IgD-negative memory B cell (primary cell): ENCODE measurements at regions not wholly inside any gene's neighbourhood (a gene's known extent, or its start where the extent isn't known, plus 50 kb on each side); places are given as distances from the start of the nearest gene placed in this dataset.

Source experiments
- H3K27ac Mint-ChIP-seq, 3 donors: one replicate each; pipeline ENCODE4 v1.8.0; 2020 to 2022; ENCODE audit warnings: mild to moderate bottlenecking in 3 of 3, mixed read lengths in 3 of 3, moderate library complexity in 1 of 3
- H3K27me3 Mint-ChIP-seq: one replicate; pipeline ENCODE4 v1.8.0; 2021; ENCODE audit warnings: mixed read lengths
- H3K36me3 Mint-ChIP-seq: one replicate; pipeline ENCODE4 v1.8.0; 2020; ENCODE audit warnings: mild to moderate bottlenecking, mixed read lengths
- H3K4me1 Mint-ChIP-seq, 3 donors: one replicate each; pipeline ENCODE4 v1.8.0; 2020 to 2022; ENCODE audit warnings: mixed read lengths in 3 of 3, mild to moderate bottlenecking in 1 of 3
- H3K4me3 Mint-ChIP-seq, 4 donors: one replicate each; pipeline ENCODE4 v1.8.0; 2020 to 2022; ENCODE audit warnings: mild to moderate bottlenecking in 4 of 4, mixed read lengths in 4 of 4, moderate library complexity in 3 of 4
- H3K9me3 Mint-ChIP-seq, 3 donors: one replicate each; pipeline ENCODE4 v1.8.0; 2020 to 2021; ENCODE audit warnings: mixed read lengths in 3 of 3, mild to moderate bottlenecking in 1 of 3

DNA sequence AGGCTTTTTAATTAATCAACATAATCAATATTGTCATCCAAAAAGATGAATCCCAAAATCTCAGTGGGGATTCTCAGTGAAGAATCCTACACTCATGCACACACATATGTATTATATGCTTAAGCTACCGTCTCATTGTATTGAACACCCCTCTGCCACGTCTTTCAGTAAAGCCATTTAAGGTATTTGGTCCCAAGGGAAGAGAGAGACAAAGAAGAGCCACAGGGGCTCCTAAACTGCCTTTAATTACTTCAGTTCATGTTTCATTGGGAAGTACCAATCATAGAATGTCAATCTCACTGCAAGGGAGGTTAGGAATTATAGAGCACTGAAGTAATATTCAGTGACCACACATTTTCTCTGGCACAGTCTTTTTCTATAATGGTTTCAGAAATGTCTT, 388.6 kb upstream of the NEGR1 start:
- Mint-ChIP-seq H3K4me3 (no peak overlapping the region), H3K9me3 (peaks cover 0 to 9% (median 4%) of the 10 kb centered on the region in 3 donors), H3K36me3 (no peaks in the 10 kb centered on the region), H3K27me3 (no peaks in the 10 kb centered on the region), H3K27ac (no peak overlapping the region), H3K4me1 (no peaks in the 10 kb centered on the region)

- no peak overlapping the region for H3K27ac Mint-ChIP-seq
- H3K27me3 Mint-ChIP-seq: no peaks in the 10 kb centered on the region
- no peaks in the 10 kb centered on the region for H3K36me3 Mint-ChIP-seq
- no peaks in the 10 kb centered on the region for H3K4me1 Mint-ChIP-seq
- H3K4me3 Mint-ChIP-seq: no peak overlapping the region
- peaks cover 4 to 14% (median 4%) of the 10 kb centered on the region in 3 donors for H3K9me3 Mint-ChIP-seq
These were observed 380.6 kb upstream of the NEGR1 start for GRCh38 chr1:72662918-72663317.

DNA sequence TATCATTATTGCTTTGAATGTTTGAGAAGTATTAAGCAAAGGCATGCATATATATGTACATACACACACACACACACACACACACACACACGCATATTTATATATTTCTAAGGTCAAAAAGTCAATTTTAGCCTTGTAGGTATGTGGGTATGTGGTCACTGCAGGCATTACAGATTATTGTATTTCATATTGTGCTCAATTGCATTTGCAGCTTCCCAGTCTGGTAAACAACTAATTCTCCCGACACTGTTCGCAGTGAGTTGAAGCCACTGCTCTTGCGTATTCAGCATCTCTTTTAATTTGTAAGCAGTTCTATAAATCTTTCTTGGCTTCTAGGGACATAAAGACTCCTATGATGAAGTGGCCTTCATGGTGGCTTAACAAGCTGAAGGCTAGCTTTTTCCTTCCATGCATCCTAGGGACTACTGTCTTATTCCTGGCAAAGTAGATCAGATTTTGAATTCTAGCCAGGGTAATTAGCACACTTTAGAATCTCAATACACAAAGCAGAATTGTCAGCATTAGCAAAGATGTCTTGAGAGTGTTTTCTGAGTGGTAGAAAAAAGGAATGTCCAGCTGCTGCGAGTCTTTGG, 368.6 kb upstream of the NEGR1 start:
- H3K4me3 Mint-ChIP-seq: no peak overlapping the region
- peaks cover 0 to 6% (median 2%) of the 10 kb centered on the region in 3 donors for H3K9me3 Mint-ChIP-seq
- peaks cover 0 to 1% (median 0%) of the 10 kb centered on the region in 3 donors for H3K4me1 Mint-ChIP-seq
- H3K27me3 Mint-ChIP-seq: no peaks in the 10 kb centered on the region
- H3K27ac Mint-ChIP-seq: no peak overlapping the region
- H3K36me3 Mint-ChIP-seq: no peaks in the 10 kb centered on the region

- Mint-ChIP-seq H3K36me3 (no peaks in the 10 kb centered on the region), H3K27ac (no peak overlapping the region), H3K9me3 (peaks cover 0 to 6% (median 2%) of the 10 kb centered on the region in 3 donors), H3K4me1 (peaks cover 0 to 1% (median 0%) of the 10 kb centered on the region in 3 donors), H3K4me3 (no peak overlapping the region), H3K27me3 (no peaks in the 10 kb centered on the region)
These were observed 367.7 kb upstream of the NEGR1 start for GRCh38 chr1:72649991-72650390.

DNA sequence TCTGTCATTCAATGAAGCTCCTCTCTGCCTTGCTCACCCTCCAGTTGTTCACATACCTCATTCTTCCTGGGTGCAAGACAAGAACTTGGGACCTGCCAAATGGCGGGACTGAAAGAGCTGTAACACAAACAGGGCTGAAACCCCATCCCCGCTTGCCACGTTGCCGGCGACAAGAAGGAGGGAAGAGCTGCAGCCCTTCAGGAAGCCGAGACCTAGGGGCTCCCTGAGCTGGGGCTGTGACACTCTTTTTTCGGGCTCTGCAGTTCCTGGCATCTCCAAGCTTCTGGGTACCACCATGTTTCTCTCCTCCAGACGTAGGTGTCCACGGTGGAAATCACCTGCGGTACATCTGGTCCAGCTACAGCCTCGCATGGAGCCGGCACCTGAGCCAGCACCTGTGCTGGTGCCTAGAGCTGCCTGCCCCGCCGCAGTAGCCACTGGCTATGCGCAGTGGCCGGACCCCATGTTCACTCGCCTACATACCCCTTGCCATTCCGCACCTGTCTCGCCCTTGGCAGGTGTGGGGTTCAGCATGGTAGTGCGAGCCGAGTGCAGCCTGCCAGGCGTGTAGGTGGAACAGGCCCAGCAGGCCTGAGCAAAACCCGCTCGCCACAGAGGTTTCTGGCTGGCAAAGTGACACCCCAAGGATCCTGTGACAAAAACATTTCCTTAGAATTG, 367.0 kb upstream of the NEGR1 start:
- Mint-ChIP-seq H3K27me3 (no peaks in the 10 kb centered on the region), H3K4me3 (peak overlapping the region in 1 of 4 donors; percentile 21), H3K27ac (no peak overlapping the region), H3K9me3 (peaks cover 0 to 9% (median 2%) of the 10 kb centered on the region in 3 donors), H3K36me3 (no peaks in the 10 kb centered on the region), H3K4me1 (peaks cover 0 to 1% (median 0%) of the 10 kb centered on the region in 3 donors)

DNA sequence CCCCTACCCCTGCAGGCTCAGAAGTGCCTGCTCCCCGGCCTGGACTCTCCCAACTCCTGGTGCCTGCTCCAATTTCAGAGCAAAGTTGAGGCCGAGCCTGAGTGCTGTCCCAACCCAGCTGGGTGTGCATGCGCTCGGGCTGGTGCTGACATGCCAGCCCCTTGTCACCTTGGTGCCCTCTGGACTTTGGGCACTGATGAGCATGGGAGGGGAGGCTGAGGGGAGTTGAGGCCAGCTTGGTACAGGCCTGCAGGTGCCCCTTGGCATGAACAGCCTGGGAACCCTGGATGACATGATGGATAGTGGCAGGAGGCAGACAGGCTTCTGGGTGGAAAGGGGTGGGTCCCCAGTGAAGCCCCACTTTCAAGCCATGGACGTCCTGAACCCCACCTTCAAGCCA, 366.1 kb upstream of the NEGR1 start:
- Mint-ChIP-seq H3K27me3 (no peaks in the 10 kb centered on the region), H3K9me3 (peaks cover 0 to 11% (median 2%) of the 10 kb centered on the region in 3 donors), H3K36me3 (no peaks in the 10 kb centered on the region), H3K4me1 (peaks cover 0 to 1% (median 0%) of the 10 kb centered on the region in 3 donors), H3K4me3 (no peak overlapping the region), H3K27ac (no peak overlapping the region)

- H3K9me3 Mint-ChIP-seq: peaks cover 0 to 15% (median 0%) of the 10 kb centered on the region in 3 donors
- H3K4me1 Mint-ChIP-seq: no peaks in the 10 kb centered on the region
- H3K27me3 Mint-ChIP-seq: no peaks in the 10 kb centered on the region
These were observed 360.8 kb upstream of the NEGR1 start for GRCh38 chr1:72643142-72643541.

GRCh38 chr1:72637593-72637992, 355.3 kb upstream of the NEGR1 start:
- Mint-ChIP-seq H3K4me1 (no peaks in the 10 kb centered on the region), H3K9me3 (peaks cover 2 to 5% (median 4%) of the 10 kb centered on the region in 3 donors), H3K36me3 (no peaks in the 10 kb centered on the region), H3K4me3 (no peak overlapping the region), H3K27me3 (no peaks in the 10 kb centered on the region), H3K27ac (no peak overlapping the region)

More at GRCh38 chr1:72643142-72643541, 360.8 kb upstream of the NEGR1 start:
- Mint-ChIP-seq H3K36me3 (no peaks in the 10 kb centered on the region), H3K27ac (no peak overlapping the region), H3K4me3 (no peak overlapping the region)

- Mint-ChIP-seq H3K27ac (no peak overlapping the region), H3K36me3 (no peaks in the 10 kb centered on the region), H3K4me1 (no peaks in the 10 kb centered on the region), H3K4me3 (no peak overlapping the region), H3K9me3 (peaks cover 2 to 5% (median 4%) of the 10 kb centered on the region in 3 donors), H3K27me3 (no peaks in the 10 kb centered on the region)
These were observed 354.3 kb upstream of the NEGR1 start for GRCh38 chr1:72636631-72637030.

DNA sequence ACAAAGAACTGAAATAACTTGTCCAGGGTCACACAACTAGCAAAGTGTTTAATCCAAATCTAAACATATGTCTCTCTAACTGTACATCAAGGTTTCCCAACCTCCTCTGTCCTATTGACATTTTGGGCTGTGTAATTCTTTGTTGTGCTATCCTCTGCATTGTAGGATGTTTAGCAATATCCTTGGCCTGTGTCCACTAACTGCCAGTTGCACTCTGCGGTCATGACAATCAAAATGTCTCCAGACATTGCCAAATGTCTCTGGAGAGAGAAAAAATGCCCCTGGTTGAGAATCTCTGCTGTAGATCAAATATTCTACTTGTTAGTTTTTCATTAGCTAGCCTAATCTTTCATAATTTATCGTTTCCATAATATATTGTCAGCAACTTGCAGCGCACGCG, 353.4 kb upstream of the NEGR1 start:
- no peaks in the 10 kb centered on the region for H3K36me3 Mint-ChIP-seq
- H3K27me3 Mint-ChIP-seq: no peaks in the 10 kb centered on the region
- H3K9me3 Mint-ChIP-seq: peaks cover 2 to 5% (median 2%) of the 10 kb centered on the region in 3 donors
- H3K27ac Mint-ChIP-seq: peak overlapping the region in 1 of 3 donors; percentile 62
- H3K4me3 Mint-ChIP-seq: no peak overlapping the region
- H3K4me1 Mint-ChIP-seq: no peaks in the 10 kb centered on the region

GRCh38 chr1:72634946-72635345, 352.6 kb upstream of the NEGR1 start:
- H3K36me3 Mint-ChIP-seq: no peaks in the 10 kb centered on the region
- no peak overlapping the region for H3K4me3 Mint-ChIP-seq
- H3K27ac Mint-ChIP-seq: no peak overlapping the region
- no peaks in the 10 kb centered on the region for H3K27me3 Mint-ChIP-seq
- peaks cover 0 to 5% (median 2%) of the 10 kb centered on the region in 3 donors for H3K9me3 Mint-ChIP-seq
- H3K4me1 Mint-ChIP-seq: no peaks in the 10 kb centered on the region

DNA sequence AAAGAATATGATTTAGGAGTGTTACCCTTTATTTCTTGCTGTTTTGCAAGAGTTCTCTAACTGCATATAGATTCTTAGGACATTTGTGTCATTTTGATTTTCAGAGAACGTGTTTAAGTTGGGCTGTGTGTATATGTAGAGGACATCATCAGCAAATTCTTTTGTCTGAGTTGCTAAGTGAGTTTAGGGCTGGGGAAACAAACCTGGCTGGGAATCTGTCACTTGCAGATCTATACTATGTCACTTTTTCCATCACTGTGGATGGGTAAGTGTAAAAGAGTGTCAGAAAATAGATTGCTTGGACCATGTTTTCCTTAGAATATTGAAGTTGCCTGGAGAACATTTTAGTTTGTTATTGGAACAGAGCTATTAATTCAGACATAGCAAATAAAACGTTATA, 349.1 kb upstream of the NEGR1 start:
- Mint-ChIP-seq H3K4me3 (no peak overlapping the region), H3K27ac (no peak overlapping the region), H3K36me3 (no peaks in the 10 kb centered on the region), H3K27me3 (no peaks in the 10 kb centered on the region), H3K4me1 (no peaks in the 10 kb centered on the region), H3K9me3 (peaks cover 0 to 5% (median 2%) of the 10 kb centered on the region in 3 donors)

DNA sequence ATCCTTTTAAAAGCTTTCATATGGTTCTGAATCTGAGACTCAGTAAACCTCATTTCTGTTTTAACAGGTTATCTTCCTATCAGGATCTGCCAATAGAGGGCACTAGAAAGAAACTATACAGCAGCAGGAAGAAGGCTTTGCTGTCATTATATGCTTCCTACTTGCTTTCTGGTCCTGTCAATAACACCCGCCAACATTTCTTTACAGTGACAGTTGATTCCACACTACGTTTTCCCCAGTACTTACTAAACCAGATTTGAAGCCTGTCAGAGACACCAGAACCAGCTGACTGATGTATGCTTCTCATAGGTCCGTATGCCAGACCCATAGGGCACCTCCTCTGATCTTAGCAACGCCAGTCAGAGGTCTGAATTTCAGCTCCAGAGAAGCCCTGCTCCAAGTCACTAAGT, 341.0 kb upstream of the NEGR1 start:
- Mint-ChIP-seq H3K4me3 (no peak overlapping the region), H3K27me3 (no peaks in the 10 kb centered on the region), H3K36me3 (no peaks in the 10 kb centered on the region), H3K4me1 (no peaks in the 10 kb centered on the region), H3K27ac (no peak overlapping the region), H3K9me3 (no peaks in the 10 kb centered on the region)

GRCh38 chr1:72620453-72620852, 338.1 kb upstream of the NEGR1 start:
- Mint-ChIP-seq H3K27me3 (no peaks in the 10 kb centered on the region), H3K9me3 (no peaks in the 10 kb centered on the region), H3K27ac (no peak overlapping the region), H3K36me3 (no peaks in the 10 kb centered on the region), H3K4me3 (no peak overlapping the region), H3K4me1 (no peaks in the 10 kb centered on the region)

DNA sequence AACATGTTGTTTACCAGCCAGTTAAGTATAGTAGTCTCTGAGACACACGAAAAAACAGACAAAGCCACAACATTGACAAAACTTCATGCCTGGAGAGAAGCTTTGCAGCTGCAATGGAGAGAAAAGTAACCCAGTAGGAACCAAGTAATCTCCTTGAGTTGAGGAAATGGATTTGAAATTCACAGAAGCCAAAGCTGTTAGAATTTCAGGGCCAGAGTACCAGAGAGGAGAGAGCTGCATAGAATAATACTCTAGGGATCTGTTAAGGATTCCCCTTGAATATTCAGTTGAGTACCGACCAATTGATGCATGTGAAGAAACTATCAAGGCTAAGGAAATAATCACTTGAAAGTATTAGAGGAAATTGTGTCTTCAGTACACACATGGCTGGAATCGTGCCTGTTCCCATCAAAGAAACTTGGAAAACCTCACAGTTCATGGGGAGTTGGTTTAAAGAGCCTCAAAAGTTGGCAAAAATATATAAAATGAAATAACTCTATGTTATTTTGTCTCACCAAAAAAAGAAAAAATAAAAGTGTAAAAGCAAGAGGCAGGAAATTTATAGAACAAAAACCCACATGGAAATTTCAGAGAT, 324.0 kb upstream of the NEGR1 start:
- Mint-ChIP-seq H3K4me1 (no peaks in the 10 kb centered on the region), H3K9me3 (peaks cover 0 to 4% (median 0%) of the 10 kb centered on the region in 3 donors), H3K36me3 (no peaks in the 10 kb centered on the region), H3K4me3 (no peak overlapping the region), H3K27ac (peak overlapping the region in 1 of 3 donors; percentile 21), H3K27me3 (no peaks in the 10 kb centered on the region)
